GM19035 (cell line): ENCODE measurements at regions not wholly inside any gene's neighbourhood (a gene's known extent, or its start where the extent isn't known, plus 50 kb on each side); places are given as distances from the start of the nearest gene placed in this dataset.
"Not testable (repeated sequence)": the region's sequence is repeated elsewhere in the genome, so short reads cannot be mapped to it uniquely, and the experiment has no call there.

ENCODE experiments used
- ATAC-seq: cut with Tn5 transposase; IDR thresholded peaks from one replicate; pipeline ENCODE4 v1.9.1; 2021; ENCODE audit not compliant: unreplicated experiment

GRCh38 chr6:11457422-11457821 lies 80.1 kb upstream of the TMEM170B start:
- ATAC-seq: not testable (repeated sequence)

- not testable (repeated sequence) for ATAC-seq
Measured at GRCh38 chr6:11452106-11452505, 85.4 kb upstream of the TMEM170B start.

GRCh38 chr6:11450037-11450436 lies 87.5 kb upstream of the TMEM170B start:
- no peak for ATAC-seq

- ATAC-seq: no peak
Measured at GRCh38 chr6:11449408-11449807, 88.1 kb upstream of the TMEM170B start.

- ATAC-seq: no peak
Measured at GRCh38 chr6:11448038-11448437, 89.5 kb upstream of the TMEM170B start.

GRCh38 chr6:11447265-11447664 lies 90.3 kb upstream of the TMEM170B start:
- no peak for ATAC-seq

- peak; percentile 16 for ATAC-seq
Measured at GRCh38 chr6:11445146-11445545, 92.4 kb upstream of the TMEM170B start.

- not testable (repeated sequence) for ATAC-seq
Measured at GRCh38 chr6:11443125-11443524, 94.4 kb upstream of the TMEM170B start.

- no peak for ATAC-seq
Measured at GRCh38 chr6:11442495-11442894, 95.1 kb upstream of the TMEM170B start.

- no peak for ATAC-seq
Measured at GRCh38 chr6:11439876-11440275, 97.7 kb upstream of the TMEM170B start.

GRCh38 chr6:11439017-11439420 lies 98.5 kb upstream of the TMEM170B start:
- no peak for ATAC-seq

GRCh38 chr6:11437824-11438459 lies 99.6 kb upstream of the TMEM170B start:
- ATAC-seq: no peak

GRCh38 chr6:11436508-11437096 lies 100.9 kb upstream of the TMEM170B start:
- no peak for ATAC-seq

- ATAC-seq: no peak
Measured at GRCh38 chr6:11434565-11435326, 102.8 kb upstream of the TMEM170B start.

- no peak for ATAC-seq
Measured at GRCh38 chr6:11433860-11434259, 103.7 kb upstream of the TMEM170B start.

- no peak for ATAC-seq
Measured at GRCh38 chr6:11432713-11433450, 104.7 kb upstream of the TMEM170B start.

- no peak for ATAC-seq
Measured at GRCh38 chr6:11432091-11432490, 105.5 kb upstream of the TMEM170B start.

GRCh38 chr6:11431455-11431937 lies 106.1 kb upstream of the TMEM170B start:
- no peak for ATAC-seq

GRCh38 chr6:11430036-11430435 lies 107.5 kb upstream of the TMEM170B start:
- ATAC-seq: no peak

GRCh38 chr6:11429577-11429976 lies 108.0 kb upstream of the TMEM170B start:
- ATAC-seq: peak; percentile 26

- peak; percentile 57 for ATAC-seq
Measured at GRCh38 chr6:11428895-11429294, 108.7 kb upstream of the TMEM170B start.
